GM21528 (cell line): ENCODE measurements at regions not wholly inside any gene's neighbourhood (a gene's known extent, or its start where the extent isn't known, plus 50 kb on each side); places are given as distances from the start of the nearest gene placed in this dataset.
"Not testable (repeated sequence)": the region's sequence is repeated elsewhere in the genome, so short reads cannot be mapped to it uniquely, and the experiment has no call there.

Experiments
- ATAC-seq: cut with Tn5 transposase; IDR thresholded peaks from one replicate; pipeline ENCODE4 v1.9.1; 2021; ENCODE audit warnings: mild to moderate bottlenecking, moderate library complexity; ENCODE audit not compliant: unreplicated experiment, low FRiP score

GRCh38 chr18:961644-962355 lies 57.1 kb downstream of the ADCYAP1 start:
- no peak for ATAC-seq

GRCh38 chr18:963276-963675 lies 58.6 kb downstream of the ADCYAP1 start:
- no peak for ATAC-seq

GRCh38 chr18:965921-966758 lies 61.5 kb downstream of the ADCYAP1 start:
- no peak for ATAC-seq

- no peak for ATAC-seq
Observed at GRCh38 chr18:966759-967576, 62.3 kb downstream of the ADCYAP1 start.

- ATAC-seq, result not testable (repeated sequence)
Observed at GRCh38 chr18:968910-969309, 64.2 kb downstream of the ADCYAP1 start.

GRCh38 chr18:969311-969710 lies 64.6 kb downstream of the ADCYAP1 start:
- not testable (repeated sequence) for ATAC-seq

- not testable (repeated sequence) for ATAC-seq
Observed at GRCh38 chr18:974606-975005, 69.9 kb downstream of the ADCYAP1 start.

GRCh38 chr18:976393-977128 lies 71.9 kb downstream of the ADCYAP1 start:
- not testable (repeated sequence) for ATAC-seq

GRCh38 chr18:977327-977726 lies 72.7 kb downstream of the ADCYAP1 start:
- not testable (repeated sequence) for ATAC-seq

- not testable (repeated sequence) for ATAC-seq
Observed at GRCh38 chr18:977732-978131, 73.1 kb downstream of the ADCYAP1 start.

- no peak for ATAC-seq
Observed at GRCh38 chr18:980586-980985, 75.9 kb downstream of the ADCYAP1 start.

- no peak for ATAC-seq
Observed at GRCh38 chr18:984004-984403, 79.3 kb downstream of the ADCYAP1 start.

- no peak for ATAC-seq
Observed at GRCh38 chr18:985212-985661, 80.6 kb downstream of the ADCYAP1 start.

GRCh38 chr18:986051-986450 lies 81.4 kb downstream of the ADCYAP1 start:
- no peak for ATAC-seq

GRCh38 chr18:986552-986951 lies 81.9 kb downstream of the ADCYAP1 start:
- no peak for ATAC-seq

- no peak for ATAC-seq
Observed at GRCh38 chr18:987325-988186, 82.9 kb downstream of the ADCYAP1 start.

- no peak for ATAC-seq
Observed at GRCh38 chr18:989425-989824, 84.8 kb downstream of the ADCYAP1 start.

GRCh38 chr18:990197-990596 lies 85.5 kb downstream of the ADCYAP1 start:
- no peak for ATAC-seq

GRCh38 chr18:991441-991840 lies 86.8 kb downstream of the ADCYAP1 start:
- no peak for ATAC-seq
